Muscle layer of duodenum (tissue), 2 donors: ENCODE measurements at regions not wholly inside any gene's neighbourhood (a gene's known extent, or its start where the extent isn't known, plus 50 kb on each side); places are given as distances from the start of the nearest gene placed in this dataset.

Source experiments
- H3K27ac ChIP-seq: one replicate; pipeline ENCODE4 v1.7.0; 2013; ENCODE audit warnings: mild to moderate bottlenecking, low read length
- H3K27me3 ChIP-seq: one replicate; pipeline ENCODE4 v1.7.0; 2013; ENCODE audit warnings: low read depth, mild to moderate bottlenecking, control low read depth, low read length
- H3K36me3 ChIP-seq, 2 donors: one replicate each; pipeline ENCODE4 v1.7.0; 2013; ENCODE audit warnings: low read length in 2 of 2, control low read depth in 1 of 2, mild to moderate bottlenecking in 1 of 2; ENCODE audit not compliant: insufficient read depth in 2 of 2, control insufficient read depth in 1 of 2
- H3K4me1 ChIP-seq, 2 donors: one replicate each; pipeline ENCODE4 v1.7.0; 2013; ENCODE audit warnings: low read length in 2 of 2, mild to moderate bottlenecking in 2 of 2, control low read depth in 1 of 2, moderate library complexity in 1 of 2; ENCODE audit not compliant: insufficient read depth in 2 of 2, control insufficient read depth in 1 of 2
- H3K4me3 ChIP-seq, 2 donors: one replicate each; pipeline ENCODE4 v1.7.0; 2013; ENCODE audit warnings: low read length in 2 of 2, low read depth in 1 of 2, mild to moderate bottlenecking in 1 of 2
- H3K9me3 ChIP-seq, 2 donors: one replicate each; pipeline ENCODE4 v1.7.0; 2013; ENCODE audit warnings: low read length in 2 of 2, control low read depth in 1 of 2, mild to moderate bottlenecking in 1 of 2; ENCODE audit not compliant: control insufficient read depth in 1 of 2
- donor health status: healthy.

GRCh38 chr9:23493219-23493618, 332.8 kb downstream of the ELAVL2 start:
- Histone ChIP-seq H3K9me3 (no peaks in the 10 kb centered on the region), H3K27me3 (no peaks in the 10 kb centered on the region), H3K4me3 (no peak overlapping the region), H3K27ac (no peak overlapping the region), H3K36me3 (no peaks in the 10 kb centered on the region), H3K4me1 (no peaks in the 10 kb centered on the region)

GRCh38 chr9:23496489-23497136, 329.4 kb downstream of the ELAVL2 start:
- no peaks in the 10 kb centered on the region for H3K9me3 ChIP-seq

GRCh38 chr9:23497137-23497504, 328.9 kb downstream of the ELAVL2 start:
- no peak overlapping the region for H3K27ac ChIP-seq
- no peaks in the 10 kb centered on the region for H3K27me3 ChIP-seq
- H3K4me1 ChIP-seq = no peaks in the 10 kb centered on the region
- H3K4me3 ChIP-seq = no peak overlapping the region
- H3K9me3 ChIP-seq = no peaks in the 10 kb centered on the region
- H3K36me3 ChIP-seq = no peaks in the 10 kb centered on the region

More at GRCh38 chr9:23496489-23497136, 329.4 kb downstream of the ELAVL2 start:
- Histone ChIP-seq H3K27me3 (no peaks in the 10 kb centered on the region), H3K36me3 (no peaks in the 10 kb centered on the region), H3K27ac (no peak overlapping the region), H3K4me1 (no peaks in the 10 kb centered on the region), H3K4me3 (no peak overlapping the region)

GRCh38 chr9:23502004-23502403, 324.0 kb downstream of the ELAVL2 start:
- Histone ChIP-seq H3K9me3 (no peaks in the 10 kb centered on the region), H3K27ac (no peak overlapping the region), H3K4me1 (no peaks in the 10 kb centered on the region), H3K27me3 (no peaks in the 10 kb centered on the region), H3K36me3 (no peaks in the 10 kb centered on the region), H3K4me3 (no peak overlapping the region)

GRCh38 chr9:23522952-23523351, 303.1 kb downstream of the ELAVL2 start:
- Histone ChIP-seq H3K36me3 (no peaks in the 10 kb centered on the region), H3K27ac (no peak overlapping the region), H3K27me3 (no peaks in the 10 kb centered on the region), H3K4me3 (no peak overlapping the region), H3K9me3 (no peaks in the 10 kb centered on the region), H3K4me1 (no peaks in the 10 kb centered on the region)

- Histone ChIP-seq H3K27me3 (no peaks in the 10 kb centered on the region), H3K27ac (no peak overlapping the region), H3K4me3 (no peak overlapping the region), H3K9me3 (peaks cover 0 to 8% of the 10 kb centered on the region in 2 donors), H3K4me1 (no peaks in the 10 kb centered on the region), H3K36me3 (no peaks in the 10 kb centered on the region)
Measured at GRCh38 chr9:23524607-23525155, 301.4 kb downstream of the ELAVL2 start.

- Histone ChIP-seq H3K4me1 (no peaks in the 10 kb centered on the region), H3K4me3 (no peak overlapping the region), H3K27ac (no peak overlapping the region), H3K9me3 (peaks cover 0 to 9% of the 10 kb centered on the region in 2 donors), H3K27me3 (no peaks in the 10 kb centered on the region), H3K36me3 (no peaks in the 10 kb centered on the region)
Measured at GRCh38 chr9:23526806-23527205, 299.2 kb downstream of the ELAVL2 start.

GRCh38 chr9:23532282-23532681, 293.8 kb downstream of the ELAVL2 start:
- Histone ChIP-seq H3K4me3 (no peak overlapping the region), H3K9me3 (peaks cover 0 to 9% of the 10 kb centered on the region in 2 donors), H3K36me3 (no peaks in the 10 kb centered on the region), H3K27ac (no peak overlapping the region), H3K4me1 (no peaks in the 10 kb centered on the region), H3K27me3 (no peaks in the 10 kb centered on the region)

- Histone ChIP-seq H3K36me3 (no peaks in the 10 kb centered on the region), H3K27me3 (no peaks in the 10 kb centered on the region), H3K4me3 (peak overlapping the region; percentile 27 to 37), H3K4me1 (no peaks in the 10 kb centered on the region), H3K9me3 (no peaks in the 10 kb centered on the region), H3K27ac (no peak overlapping the region)
Measured at GRCh38 chr9:23537192-23538066, 288.6 kb downstream of the ELAVL2 start.

GRCh38 chr9:23538067-23538402, 288.0 kb downstream of the ELAVL2 start:
- Histone ChIP-seq H3K27me3 (no peaks in the 10 kb centered on the region), H3K27ac (no peak overlapping the region), H3K4me3 (peak overlapping the region in 1 of 2 donors; percentile 27), H3K9me3 (no peaks in the 10 kb centered on the region), H3K36me3 (no peaks in the 10 kb centered on the region), H3K4me1 (no peaks in the 10 kb centered on the region)

GRCh38 chr9:23538461-23539003, 287.5 kb downstream of the ELAVL2 start:
- Histone ChIP-seq H3K4me1 (no peaks in the 10 kb centered on the region), H3K36me3 (no peaks in the 10 kb centered on the region), H3K4me3 (no peak overlapping the region), H3K27ac (no peak overlapping the region), H3K27me3 (no peaks in the 10 kb centered on the region), H3K9me3 (no peaks in the 10 kb centered on the region)
